GM21619 (cell line): ENCODE measurements at regions not wholly inside any gene's neighbourhood (a gene's known extent, or its start where the extent isn't known, plus 50 kb on each side); places are given as distances from the start of the nearest gene placed in this dataset.

Experiments
- ATAC-seq: cut with Tn5 transposase; IDR thresholded peaks from one replicate; pipeline ENCODE4 v1.9.1; 2021; ENCODE audit not compliant: unreplicated experiment

DNA sequence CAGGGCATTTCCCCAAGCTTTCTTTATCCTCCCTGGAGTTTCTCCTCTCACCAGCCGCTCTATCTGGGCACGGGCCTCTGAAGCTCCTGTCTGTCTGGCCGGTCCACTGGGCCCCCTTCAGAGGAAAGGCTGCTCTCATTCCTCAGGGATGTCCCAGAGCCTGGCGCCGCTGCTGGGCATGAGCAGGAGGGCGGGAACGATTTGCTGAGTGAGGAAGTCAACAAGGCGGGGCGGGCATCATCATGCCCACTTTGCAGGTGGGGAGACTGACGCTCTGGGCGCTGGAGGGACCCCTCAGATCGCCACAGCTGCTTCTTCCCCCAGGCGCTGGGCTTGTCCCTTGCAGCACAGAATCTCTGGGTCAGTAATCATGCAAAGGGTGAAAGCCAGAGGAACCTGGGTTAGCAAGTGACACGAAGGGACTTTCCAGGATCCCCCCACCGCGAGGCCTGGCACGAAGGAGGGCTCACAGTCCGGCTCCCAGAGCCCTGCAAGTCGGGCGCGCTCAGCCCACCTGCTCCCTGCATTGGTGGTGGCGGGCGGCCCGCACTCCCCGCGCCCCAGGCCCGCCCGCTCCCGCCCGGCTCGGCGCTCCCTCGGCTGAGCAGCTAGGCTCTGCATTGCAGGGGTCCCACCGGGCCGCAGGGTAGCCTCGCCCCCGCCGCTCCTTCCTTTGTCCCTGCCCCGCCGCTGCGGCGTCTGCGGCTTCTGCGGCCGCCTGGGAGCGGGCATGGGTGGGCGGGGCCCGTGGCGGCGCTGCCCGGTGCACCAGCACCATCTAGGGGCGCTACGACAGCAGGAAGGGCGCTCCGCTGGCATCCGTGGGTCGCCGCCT is 157.8 kb downstream of the CYRIA start:
- ATAC-seq: no peak

- ATAC-seq: no peak
Observed at GRCh38 chr2:16506366-16506765, 159.3 kb downstream of the CYRIA start.

DNA sequence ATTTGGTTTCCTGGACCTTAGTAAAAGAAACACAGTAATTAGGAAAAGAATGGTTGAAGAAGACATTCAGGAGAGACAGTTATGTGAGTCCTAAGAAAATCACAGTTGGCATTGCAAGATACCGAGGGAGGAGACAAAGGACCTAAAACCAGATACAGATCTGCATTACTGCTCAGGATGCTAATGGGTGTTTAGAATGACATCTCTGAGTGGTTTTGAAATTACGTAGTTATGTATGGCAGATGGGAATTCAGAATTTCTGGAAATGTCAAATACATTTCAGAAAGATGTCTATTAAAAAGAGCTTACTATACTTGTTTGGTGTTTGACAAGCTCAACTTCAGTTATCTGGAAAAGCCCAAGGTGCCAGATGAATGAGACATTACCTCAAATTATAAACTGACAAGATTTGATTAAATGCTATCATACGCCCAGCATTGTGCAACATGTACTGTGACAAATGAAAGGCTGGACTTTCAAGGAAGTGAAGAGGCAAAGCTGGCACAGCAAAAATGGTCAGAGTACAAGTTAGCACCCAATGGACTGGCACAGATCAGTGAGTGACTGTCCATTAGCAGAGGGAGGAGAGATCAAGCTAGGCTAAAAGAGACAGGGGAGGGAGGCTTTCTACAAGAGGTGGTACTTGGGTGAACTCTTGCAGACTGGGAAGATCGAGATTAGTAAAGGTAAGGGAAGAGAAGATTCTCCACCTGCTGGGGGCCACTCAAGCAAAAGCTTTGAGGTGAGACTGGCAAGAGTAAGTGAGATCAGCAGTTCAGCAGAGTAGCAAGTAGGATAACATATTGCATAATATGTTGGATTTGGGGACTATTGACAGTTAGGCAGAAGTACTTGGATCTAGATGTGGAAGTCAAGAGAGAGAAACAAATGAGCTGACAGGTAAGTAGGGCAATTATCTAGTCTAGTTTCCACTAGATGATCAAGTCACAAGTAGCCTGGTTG is 168.9 kb downstream of the CYRIA start:
- no peak for ATAC-seq

GRCh38 chr2:16495509-16496208 is 170.0 kb downstream of the CYRIA start:
- no peak for ATAC-seq

DNA sequence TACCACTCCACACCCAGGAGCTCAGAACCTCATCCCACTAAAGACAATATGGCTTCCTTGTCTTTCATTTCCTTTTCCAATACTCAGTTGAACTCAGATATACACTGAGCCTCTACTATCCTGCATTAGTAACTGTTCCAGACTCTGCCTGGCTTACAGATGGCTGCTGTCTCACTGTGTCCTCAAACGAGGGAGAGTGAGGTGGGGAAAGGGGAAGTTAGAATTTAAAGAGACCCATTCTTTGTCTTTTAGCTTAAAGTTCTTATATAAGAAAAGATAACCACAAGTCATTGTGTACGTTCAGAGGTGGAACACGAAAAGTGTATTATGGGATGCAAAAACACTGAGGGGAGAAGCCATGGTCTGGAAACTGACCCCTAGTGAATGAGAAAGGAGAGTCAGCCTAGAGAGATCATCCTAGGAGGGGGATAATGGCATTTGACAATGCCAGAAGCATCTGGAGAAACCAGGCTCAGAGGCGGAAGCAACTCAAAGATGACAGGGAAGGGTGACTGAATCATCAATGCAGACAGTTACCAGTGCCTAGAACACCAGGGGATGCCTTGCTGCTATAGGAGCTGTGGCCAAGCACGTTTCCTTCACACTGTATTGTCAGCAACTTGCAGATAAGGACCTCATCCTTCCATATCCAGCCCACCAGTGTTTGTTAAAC is 170.7 kb downstream of the CYRIA start:
- ATAC-seq: no peak

DNA sequence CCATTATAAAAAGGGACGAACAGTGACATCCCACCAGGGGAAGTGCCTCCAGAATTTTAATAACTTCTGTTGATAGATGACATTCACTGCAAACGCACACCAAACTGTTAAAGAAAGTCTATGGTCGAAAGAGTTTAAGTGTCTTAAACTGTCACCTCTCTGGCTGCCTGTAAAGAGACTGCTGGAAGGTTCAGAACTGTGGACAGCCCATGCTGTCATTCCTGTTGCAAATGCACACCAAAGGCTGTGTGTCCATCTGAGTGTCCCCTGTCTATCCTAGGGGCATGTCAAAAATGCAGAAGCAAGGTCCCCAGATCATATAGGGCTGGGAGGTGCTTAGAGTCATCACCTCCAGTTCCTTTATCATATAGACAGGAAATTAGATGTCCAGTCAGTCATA is 171.8 kb downstream of the CYRIA start:
- no peak for ATAC-seq

GRCh38 chr2:16487686-16488085 is 177.9 kb downstream of the CYRIA start:
- ATAC-seq: no peak

DNA sequence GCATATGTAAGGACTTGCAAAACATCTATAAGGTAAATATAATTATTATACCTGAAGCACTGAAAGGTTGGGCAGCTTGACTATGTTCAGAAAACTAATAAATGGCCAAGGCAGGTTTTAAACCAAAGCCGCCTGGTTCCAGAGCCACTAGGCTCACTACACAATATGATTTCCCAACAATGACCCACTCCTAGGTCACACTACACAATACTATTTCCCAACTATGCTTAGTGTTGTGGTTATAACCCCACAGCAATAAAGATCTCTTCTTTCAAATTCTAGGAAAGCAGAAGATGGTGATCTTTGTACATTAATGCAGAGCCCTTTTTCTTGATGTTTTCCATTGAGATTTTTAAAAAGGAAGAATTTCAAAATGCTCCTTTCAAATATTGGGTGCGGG is 180.4 kb downstream of the CYRIA start:
- ATAC-seq: no peak

GRCh38 chr2:16482460-16482859 is 183.2 kb downstream of the CYRIA start:
- no peak for ATAC-seq

DNA sequence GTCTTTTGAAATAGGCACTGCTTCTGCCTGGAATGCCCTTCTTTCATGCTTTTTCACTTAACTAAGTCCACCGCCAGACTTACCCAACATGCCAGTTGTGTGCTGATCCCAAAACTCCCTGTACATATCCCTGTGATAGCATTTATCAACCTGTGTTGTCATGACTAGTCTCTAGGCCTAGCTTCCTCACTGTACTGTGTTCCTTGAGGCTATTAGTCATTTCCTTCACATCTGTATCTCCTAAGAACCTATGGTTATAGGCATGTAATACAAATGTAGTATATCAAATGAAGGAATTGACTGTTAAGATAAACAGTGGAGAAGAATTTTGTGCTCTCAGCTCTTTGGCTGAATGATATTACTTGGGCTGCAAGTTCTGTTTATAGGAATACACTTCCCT is 184.3 kb downstream of the CYRIA start:
- ATAC-seq: no peak

DNA sequence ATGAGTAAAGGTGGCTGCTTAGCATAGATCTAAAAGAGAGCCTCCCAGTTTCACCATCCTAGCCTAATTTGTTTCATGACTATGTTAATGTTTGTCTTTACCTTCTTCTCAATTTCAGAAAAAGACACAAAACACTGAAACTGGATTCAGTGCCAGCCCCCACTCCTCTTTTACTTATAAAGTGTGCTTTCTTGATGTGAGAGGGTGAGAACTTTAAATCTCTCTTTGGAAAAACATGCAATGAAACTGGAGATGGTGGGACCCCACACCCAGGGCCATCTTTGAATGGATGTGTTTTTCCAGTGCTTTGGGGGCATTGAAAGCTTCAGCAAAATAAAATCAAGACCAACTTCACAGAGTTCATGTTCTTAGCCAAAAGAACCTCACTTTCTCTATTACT is 185.9 kb downstream of the CYRIA start:
- ATAC-seq: no peak

- no peak for ATAC-seq
Observed at GRCh38 chr2:16478434-16479210, 187.0 kb downstream of the CYRIA start.

GRCh38 chr2:16477648-16478047 is 188.0 kb downstream of the CYRIA start:
- no peak for ATAC-seq

DNA sequence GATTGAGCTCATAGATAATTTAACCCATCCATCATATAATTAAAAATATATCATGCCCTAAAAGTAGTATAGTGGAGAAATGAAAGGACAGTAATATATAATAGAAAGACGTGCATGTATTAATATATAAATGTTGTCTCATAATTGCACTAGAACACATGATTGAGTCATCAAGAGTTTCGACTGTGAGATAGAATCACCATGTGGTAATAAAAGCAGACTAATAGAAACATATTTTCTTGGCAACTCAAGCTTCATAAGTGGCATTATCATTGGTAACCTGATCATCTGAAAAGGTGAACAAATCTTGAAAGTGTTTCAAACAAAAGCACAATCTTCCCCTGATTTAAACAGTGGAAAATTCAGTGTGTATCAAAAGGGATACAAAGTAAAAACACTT is 188.8 kb downstream of the CYRIA start:
- ATAC-seq: no peak

- ATAC-seq: no peak
Observed at GRCh38 chr2:16475986-16476567, 189.6 kb downstream of the CYRIA start.

DNA sequence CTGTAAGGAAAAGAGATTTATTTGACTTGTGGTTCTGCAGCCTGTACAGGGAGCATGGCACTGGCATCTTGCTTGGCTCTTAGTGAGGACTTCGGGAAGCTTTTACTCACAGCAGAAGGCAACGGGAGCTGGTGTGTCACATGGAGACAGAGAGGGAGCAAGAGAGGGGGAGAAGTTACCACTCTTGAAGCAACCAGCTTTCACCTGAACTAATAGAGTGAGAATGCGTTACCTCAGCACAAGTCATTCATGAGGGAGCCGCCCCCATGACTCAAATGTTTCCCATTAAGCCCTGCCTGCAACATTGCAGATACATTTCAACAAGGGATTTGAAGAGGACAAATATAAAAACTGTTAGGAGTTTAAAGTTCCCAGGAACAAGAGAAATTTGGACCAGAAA is 190.0 kb downstream of the CYRIA start:
- ATAC-seq: no peak

GRCh38 chr2:16473575-16473974 is 192.1 kb downstream of the CYRIA start:
- ATAC-seq: no peak

- ATAC-seq: no peak
Observed at GRCh38 chr2:16470936-16471490, 194.6 kb downstream of the CYRIA start.

- ATAC-seq: no peak
Observed at GRCh38 chr2:16466821-16467151, 198.8 kb downstream of the CYRIA start.
